GM12878 (cell line): ENCODE measurements at regions not wholly inside any gene's neighbourhood (a gene's known extent, or its start where the extent isn't known, plus 50 kb on each side); places are given as distances from the start of the nearest gene placed in this dataset.

Source experiments
- ATAC-seq: fragments of 200-7000 bp; cut with Tn5 transposase; 3 replicates; pipeline ENCODE4 v1.9.1; 2020; ENCODE audit warnings: mild to moderate bottlenecking, moderate library complexity
- BruUV-seq: library from RNA; stranded (reverse); fragments of 400-500 nt; replicated peaks from 2 replicates; lab custom pipeline; 2021; lab: Mats Ljungman, UMichigan
- CTCF ChIA-PET: fragments of 300-600 bp; sonication (Branson Sonifier 250); formaldehyde crosslinking; extraction: SDS; loops from one replicate; lab custom pipeline; 2021; ENCODE audit warnings: inconsistent platforms; lab: Yijun Ruan, JAX
- POLR2A ChIA-PET: fragments of 350-600 bp; formaldehyde crosslinking; extraction: SDS; loops from one replicate; lab custom pipeline; 2021; ENCODE audit warnings: inconsistent platforms; lab: Charles Lee
- RAD21 ChIA-PET: fragments of 300-600 bp; sonication (Branson Sonifier 250); formaldehyde crosslinking; loops from one replicate; lab custom pipeline; 2023; ENCODE audit warnings: antibody characterized with exemption; ENCODE audit not compliant: unreplicated experiment; lab: Charles Lee
- SMC1A ChIA-PET: fragments of 300-600 bp; sonication (Branson Sonifier 250); formaldehyde crosslinking; loops from one replicate; lab custom pipeline; 2023; ENCODE audit not compliant: unreplicated experiment, uncharacterized antibody; lab: Charles Lee
- DNase-seq: peaks from one replicate; pipeline ENCODE4 v3.0.0-alpha.2; 2011; ENCODE audit warnings: low read depth, low spot score
- FAIRE-seq: peaks from 3 replicates; lab custom pipeline; 2011; peaks lifted over from hg19 to GRCh38; lab: Jason Lieb, UNC
- H2AFZ ChIP-seq: 2 replicates; pipeline ENCODE4 v1.6.0; 2011; ENCODE audit warnings: low read depth, low read length, control low read depth; ENCODE audit not compliant: control insufficient read depth
- H3K27ac ChIP-seq: 2 replicates; pipeline ENCODE4 v1.5.1; 2011; ENCODE audit warnings: control low read depth; ENCODE audit not compliant: control insufficient read depth, insufficient read depth
- H3K27me3 ChIP-seq, 2 experiments: replicated peaks in 1 of 2; 2 replicates each; pipeline versions ENCODE4 v1.6.0 to v1.6.1; 2011; ENCODE audit warnings: low read length in 1 of 2; ENCODE audit not compliant: control insufficient read depth in 2 of 2, insufficient read depth in 2 of 2
- H3K36me3 ChIP-seq, 2 experiments: 2 replicates each; pipeline ENCODE4 v1.5.1; 2011; ENCODE audit warnings: low read length in 1 of 2; ENCODE audit not compliant: control insufficient read depth in 2 of 2, insufficient read depth in 2 of 2
- H3K4me1 ChIP-seq: 2 replicates; pipeline ENCODE4 v1.6.1; 2011; ENCODE audit warnings: mild to moderate bottlenecking, low read length, moderate library complexity, mixed read lengths; ENCODE audit not compliant: control insufficient read depth, insufficient read depth
- H3K4me2 ChIP-seq: 2 replicates; pipeline ENCODE4 v1.6.0; 2011; ENCODE audit warnings: control low read depth; ENCODE audit not compliant: control insufficient read depth, insufficient read depth
- H3K4me3 ChIP-seq: fragments of 200-600 bp; sonication (generic); 2 replicates; pipeline ENCODE4 v1.5.1; 2016
- H3K79me2 ChIP-seq: 2 replicates; pipeline ENCODE4 v1.6.0; 2011; ENCODE audit warnings: low read length; ENCODE audit not compliant: control insufficient read depth, insufficient read depth
- H3K9ac ChIP-seq: 2 replicates; pipeline ENCODE4 v1.8.0; 2011; ENCODE audit warnings: low read length, control low read depth, mixed read lengths; ENCODE audit not compliant: control insufficient read depth, insufficient read depth
- H3K9me3 ChIP-seq: replicated peaks from 3 replicates; pipeline ENCODE4 v1.5.1; 2011; ENCODE audit warnings: mild to moderate bottlenecking, low read length; ENCODE audit not compliant: control insufficient read depth, insufficient read depth
- H4K20me1 ChIP-seq: 2 replicates; pipeline ENCODE4 v1.6.0; 2011; ENCODE audit not compliant: control insufficient read depth, insufficient read depth
- CBX5 ChIP-seq: sonication (generic); IDR thresholded peaks from 2 replicates; pipeline ENCODE4 v1.6.1; 2016; ENCODE audit warnings: low read depth, moderate library complexity, mild to moderate bottlenecking, inconsistent platforms
- HSF1 ChIP-seq: fragments of 150-350 bp; IDR thresholded peaks from 2 replicates; pipeline ENCODE4 v1.6.1; 2014; ENCODE audit warnings: mild to moderate bottlenecking, low read depth, low read length
- LARP7 ChIP-seq: fragments of 450-650 bp; IDR thresholded peaks from 2 replicates; pipeline ENCODE4 v1.6.1; 2017; ENCODE audit warnings: mild to moderate bottlenecking
- PRDM15 ChIP-seq: fragments of 450-650 bp; formaldehyde crosslinking; IDR thresholded peaks from 2 replicates; pipeline ENCODE4 v1.4.0; 2020; ENCODE audit warnings: mild to moderate bottlenecking, moderate library complexity
- WGBS: methylation state at CpG from one replicate; pipeline ENCODE4 v1.1.6; 2016; ENCODE audit warnings: low lambda C conversion rate; ENCODE audit not compliant: insufficient replicate concordance, insufficient coverage; ENCODE audit errors: missing lambda C conversion rate; 5-methylcytosine and 5-hydroxymethylcytosine counted together
- in situ Hi-C: fragments of 300-500 bp; cut with MboI; formaldehyde crosslinking; loops from 9 replicates; pipeline ENCODE4 v1.14.3; 2018; ENCODE audit warnings: mixed read lengths
- intact Hi-C: fragments of 100-400 bp; cut with micrococcal nuclease; formaldehyde crosslinking; loops from one replicate; pipeline ENCODE4 v1.14.2; 2022; ENCODE audit not compliant: unreplicated experiment

GRCh38 chr10:128364631-128365030, 238.4 kb upstream of the MKI67 start:
- H3K9me3 ChIP-seq = no peaks in the 10 kb centered on the region
- ATAC-seq (no peak), DNase-seq (no peak)
- no TSS peak for BruUV-seq
- H3K36me3 ChIP-seq = no peaks in the 10 kb centered on the region
- H3K27me3 ChIP-seq = no peaks in the 10 kb centered on the region
- no peaks in the 10 kb centered on the region for H3K4me1 ChIP-seq
- no peak overlapping the region for H3K4me2 ChIP-seq
- ChIA-PET CTCF (no interaction called here), SMC1A (no interaction called here), POLR2A (no interaction called here), RAD21 (no interaction called here)
- no peak overlapping the region for H2AFZ ChIP-seq
- intact Hi-C loops = no loop called here
- no peak overlapping the region for H3K4me3 ChIP-seq
- WGBS = 3% methylated on average over 3 of the region's 3 CpGs
- H3K79me2 ChIP-seq = no peaks in the 10 kb centered on the region
- no peak overlapping the region for H3K9ac ChIP-seq
- TF ChIP-seq LARP7 (no peak), PRDM15 (CRISPR knock-in tag) (no peak), HSF1 (no peak), CBX5 (no peak)
- TF ChIP-seq, all 136 proteins: peak for 0
- FAIRE-seq = no peak
- no peak overlapping the region for H3K27ac ChIP-seq
- in situ Hi-C loops = no loop called here
- no peaks in the 10 kb centered on the region for H4K20me1 ChIP-seq
